ENCODE measurements at regions not wholly inside any gene's neighbourhood (a gene's known extent, or its start where the extent isn't known, plus 50 kb on each side); places are given as distances from the start of the nearest gene placed in this dataset.

DNA sequence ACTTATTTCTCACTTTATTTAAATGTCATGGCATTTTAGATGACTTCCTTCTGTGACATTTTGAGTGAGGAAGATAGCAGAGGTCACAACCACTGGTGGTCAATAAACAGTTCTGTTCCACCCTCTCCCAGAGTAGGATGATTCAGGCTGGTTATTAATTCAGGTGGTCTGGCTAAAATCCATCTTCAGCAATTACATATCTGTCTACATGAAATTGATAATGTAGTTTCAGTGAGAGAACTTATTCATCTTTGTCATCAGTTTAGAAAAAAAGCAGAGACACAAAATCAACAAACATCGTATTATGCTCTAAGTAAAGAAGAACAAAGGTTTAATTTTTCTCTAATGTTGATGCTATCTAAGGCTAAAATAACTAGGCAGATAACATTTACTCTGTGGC is 525.5 kb downstream of the TENT5A start:
- TF ChIP-seq, protein P1, sequence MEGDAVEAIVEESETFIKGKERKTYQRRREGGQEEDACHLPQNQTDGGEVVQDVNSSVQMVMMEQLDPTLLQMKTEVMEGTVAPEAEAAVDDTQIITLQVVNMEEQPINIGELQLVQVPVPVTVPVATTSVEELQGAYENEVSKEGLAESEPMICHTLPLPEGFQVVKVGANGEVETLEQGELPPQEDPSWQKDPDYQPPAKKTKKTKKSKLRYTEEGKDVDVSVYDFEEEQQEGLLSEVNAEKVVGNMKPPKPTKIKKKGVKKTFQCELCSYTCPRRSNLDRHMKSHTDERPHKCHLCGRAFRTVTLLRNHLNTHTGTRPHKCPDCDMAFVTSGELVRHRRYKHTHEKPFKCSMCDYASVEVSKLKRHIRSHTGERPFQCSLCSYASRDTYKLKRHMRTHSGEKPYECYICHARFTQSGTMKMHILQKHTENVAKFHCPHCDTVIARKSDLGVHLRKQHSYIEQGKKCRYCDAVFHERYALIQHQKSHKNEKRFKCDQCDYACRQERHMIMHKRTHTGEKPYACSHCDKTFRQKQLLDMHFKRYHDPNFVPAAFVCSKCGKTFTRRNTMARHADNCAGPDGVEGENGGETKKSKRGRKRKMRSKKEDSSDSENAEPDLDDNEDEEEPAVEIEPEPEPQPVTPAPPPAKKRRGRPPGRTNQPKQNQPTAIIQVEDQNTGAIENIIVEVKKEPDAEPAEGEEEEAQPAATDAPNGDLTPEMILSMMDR (IDR thresholded peaks at IDR 0.05), result no peak
- TF ChIP-seq POLR2A (IDR thresholded peaks at IDR 0.05) (no peak), POLR2AphosphoS5 (IDR thresholded peaks at IDR 0.05; ENCODE audit: insufficient read depth in 1 of 2, low read depth in 1 of 2) (no peak)

DNA sequence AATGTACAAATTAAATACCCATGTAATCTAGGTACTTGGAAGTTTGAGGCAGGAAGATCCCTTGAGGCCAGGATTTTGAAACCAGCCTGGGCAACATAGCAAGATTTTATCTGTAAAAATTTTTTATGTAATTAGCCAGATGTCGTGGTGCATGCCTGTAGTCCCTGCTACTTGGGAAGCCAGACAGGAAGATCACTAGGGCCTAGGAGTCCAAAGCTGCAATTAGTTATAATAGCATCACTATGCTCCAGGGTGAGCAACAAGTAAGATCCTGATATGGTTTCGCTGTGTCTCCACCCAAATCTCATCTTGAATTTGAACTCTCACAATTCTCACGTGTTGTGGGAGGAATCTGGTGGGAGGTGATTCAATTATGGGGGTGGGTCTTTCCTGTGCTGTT is 535.8 kb downstream of the TENT5A start:
- TF ChIP-seq POLR2AphosphoS5 (IDR thresholded peaks at IDR 0.05; ENCODE audit: insufficient read depth in 1 of 2, low read depth in 1 of 2) (no peak), POLR2A (IDR thresholded peaks at IDR 0.05) (no peak)
- TF ChIP-seq, protein P1 (IDR thresholded peaks at IDR 0.05), result no peak
- H3K4me3 ChIP-seq, result no peak overlapping the region
- H3K27me3 ChIP-seq, result no peaks in the 10 kb centered on the region
- no peaks in the 10 kb centered on the region for H3K9me3 ChIP-seq
- no peaks in the 10 kb centered on the region for H3K4me1 ChIP-seq
- intact Hi-C loops (cut with DNase I), result no loop called here
- no peak overlapping the region for H3K27ac ChIP-seq
- no peak for DNase-seq (ENCODE audit: extremely low spot score in 2 of 2)
- no peaks in the 10 kb centered on the region for H3K36me3 ChIP-seq

More for the DNA sequence above, 525.5 kb downstream of the TENT5A start:
- no peak overlapping the region for H3K4me3 ChIP-seq
- no peaks in the 10 kb centered on the region for H3K4me1 ChIP-seq
- H3K27me3 ChIP-seq, result no peaks in the 10 kb centered on the region
- DNase-seq (ENCODE audit: extremely low spot score in 2 of 2), result no peak
- no peaks in the 10 kb centered on the region for H3K36me3 ChIP-seq
- intact Hi-C loops (cut with DNase I), result no loop called here
- no peaks in the 10 kb centered on the region for H3K9me3 ChIP-seq
- H3K27ac ChIP-seq, result no peak overlapping the region

DNA sequence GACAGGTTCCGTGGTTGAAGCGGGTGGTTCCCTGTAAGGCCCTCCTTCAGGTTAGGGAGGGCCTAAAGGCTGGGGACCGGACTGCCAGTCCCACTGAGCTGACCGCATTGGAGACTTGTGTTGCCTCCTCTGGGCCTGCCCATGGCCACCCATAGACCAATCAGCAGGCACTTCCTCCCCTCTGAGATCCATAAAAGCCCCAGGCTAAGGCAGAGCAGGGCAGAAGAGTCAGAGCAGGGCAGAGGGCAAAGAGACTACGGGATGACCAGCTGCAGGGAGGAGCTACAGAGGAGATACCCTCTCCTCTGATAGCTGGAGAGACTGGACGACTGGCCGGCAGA is 537.4 kb downstream of the TENT5A start:
- Histone ChIP-seq H3K9me3 (no peaks in the 10 kb centered on the region), H3K27me3 (no peaks in the 10 kb centered on the region), H3K4me3 (no peak overlapping the region), H3K36me3 (no peaks in the 10 kb centered on the region), H3K4me1 (no peaks in the 10 kb centered on the region), H3K27ac (no peak overlapping the region)
- intact Hi-C loops (cut with DNase I), result no loop called here
- no peak for TF ChIP-seq POLR2A (IDR thresholded peaks at IDR 0.05)
- DNase-seq (ENCODE audit: extremely low spot score in 2 of 2), result no peak

DNA sequence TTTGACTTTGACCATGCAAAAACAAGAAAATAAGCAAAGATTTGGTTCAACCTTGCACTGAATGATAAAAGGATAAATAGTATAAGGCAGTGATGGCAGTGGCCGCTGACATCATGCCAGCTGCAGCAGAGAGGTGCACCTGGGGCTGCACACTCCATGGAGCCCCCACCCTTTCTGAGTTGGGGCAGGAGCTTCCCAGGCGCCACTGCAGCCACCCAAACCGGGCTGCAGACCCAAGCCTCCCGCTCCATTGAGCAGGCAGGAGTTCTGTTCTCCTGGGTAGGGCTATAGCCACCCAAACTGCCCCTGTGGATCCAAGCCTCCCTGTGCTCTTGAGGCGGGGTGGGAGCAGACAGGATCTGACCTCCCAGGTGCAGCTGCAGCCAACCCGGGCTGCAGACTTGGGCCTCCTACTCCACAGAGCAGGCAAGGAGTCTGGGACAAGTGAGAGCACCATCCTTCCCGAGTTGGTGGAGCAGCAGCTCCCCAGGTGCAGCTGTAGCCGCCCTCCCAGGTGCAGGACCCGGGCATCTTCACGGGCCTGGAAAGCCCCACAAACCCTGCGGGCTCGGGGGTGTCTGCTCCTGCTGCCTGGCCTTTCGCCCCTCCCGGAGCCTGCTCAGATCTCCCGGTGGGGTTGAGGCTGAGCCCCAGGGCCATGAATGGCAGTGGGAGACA is 537.9 kb downstream of the TENT5A start:
- Histone ChIP-seq H3K9me3 (no peaks in the 10 kb centered on the region), H3K4me1 (no peaks in the 10 kb centered on the region), H3K4me3 (no peak overlapping the region), H3K27ac (no peak overlapping the region), H3K36me3 (no peaks in the 10 kb centered on the region), H3K27me3 (no peaks in the 10 kb centered on the region)
- TF ChIP-seq, protein P1 (IDR thresholded peaks at IDR 0.05), result no peak
- TF ChIP-seq POLR2AphosphoS5 (IDR thresholded peaks at IDR 0.05; ENCODE audit: insufficient read depth in 1 of 2, low read depth in 1 of 2), result no peak
- TF ChIP-seq POLR2A (IDR thresholded peaks at IDR 0.05), result no peak
- intact Hi-C loops (cut with DNase I), result loop anchor here (5.0 kb wide), 1 partner anchor 1758 kb away; no protein-coding TSS in a partner anchor
- no peak for DNase-seq (ENCODE audit: extremely low spot score in 2 of 2)

DNA sequence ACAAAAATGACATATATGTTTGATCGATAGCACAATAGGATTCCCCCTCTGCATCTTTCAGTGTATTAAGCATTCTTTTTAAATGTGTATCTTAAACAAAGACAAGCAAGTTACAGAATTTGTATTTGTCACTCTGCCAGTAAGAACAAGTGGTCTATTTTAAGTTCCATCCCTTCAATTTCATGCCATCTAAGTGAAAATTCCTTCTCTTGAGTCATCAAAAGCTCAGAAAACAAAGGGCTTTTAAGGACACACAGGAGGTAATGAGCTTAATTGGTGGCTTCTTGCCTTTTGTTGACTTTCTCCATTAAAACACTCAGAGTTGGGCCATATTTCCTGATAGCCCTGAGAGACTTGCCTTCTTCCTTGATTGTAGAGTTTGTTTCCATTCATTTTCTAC is 547.8 kb downstream of the TENT5A start:
- Histone ChIP-seq H3K36me3 (no peaks in the 10 kb centered on the region), H3K27ac (no peak overlapping the region), H3K9me3 (no peaks in the 10 kb centered on the region), H3K4me1 (no peaks in the 10 kb centered on the region), H3K27me3 (no peaks in the 10 kb centered on the region), H3K4me3 (no peak overlapping the region)
- no peak for TF ChIP-seq POLR2A (IDR thresholded peaks at IDR 0.05)
- TF ChIP-seq POLR2AphosphoS5 (IDR thresholded peaks at IDR 0.05; ENCODE audit: insufficient read depth in 1 of 2, low read depth in 1 of 2), result no peak
- TF ChIP-seq, protein P1 (IDR thresholded peaks at IDR 0.05), result no peak
- no peak for DNase-seq (ENCODE audit: extremely low spot score in 2 of 2)
- intact Hi-C loops (cut with DNase I), result no loop called here
